HCT116 (cell line): ENCODE measurements at regions not wholly inside any gene's neighbourhood (a gene's known extent, or its start where the extent isn't known, plus 50 kb on each side); places are given as distances from the start of the nearest gene placed in this dataset.

Source experiments
- ATAC-seq: fragments of 200-7000 bp; cut with Tn5 transposase; 2 replicates; pipeline ENCODE4 v1.9.1; 2020; ENCODE audit warnings: mild to moderate bottlenecking, moderate library complexity
- BruUV-seq: library from RNA; stranded (reverse); fragments of 400-500 nt; replicated peaks from 2 replicates; lab custom pipeline; 2021; lab: Mats Ljungman, UMichigan
- CTCF ChIA-PET: fragments of 300-600 bp; sonication (Branson Sonifier 250); formaldehyde crosslinking; loops from one replicate; lab custom pipeline; 2021; ENCODE audit warnings: antibody characterized with exemption; lab: Charles Lee
- POLR2A ChIA-PET: fragments of 300-600, 350-600 bp; sonication (Branson Sonifier 250); formaldehyde crosslinking; loops from one replicate; lab custom pipeline; 2021; ENCODE audit warnings: antibody characterized with exemption; lab: Charles Lee
- RAD21 ChIA-PET, 2 experiments: fragments of 300-600 bp; sonication (Branson Sonifier 250); formaldehyde crosslinking; loops; one replicate each; lab custom pipeline; 2023; ENCODE audit warnings: low total read pairs in 2 of 2; ENCODE audit not compliant: uncharacterized antibody in 2 of 2, unreplicated experiment in 2 of 2, low non-redundant PET in 1 of 2; lab: Charles Lee
- DNase-seq: peaks from one replicate; pipeline ENCODE4 v3.0.0-alpha.2; 2010; ENCODE audit warnings: low read depth, low spot score
- H2AFZ ChIP-seq: fragments of 200-600 bp; shearing (Covaris generic), sonication (generic); 2 replicates; pipeline ENCODE4 v1.6.1; 2017; ENCODE audit warnings: low read depth, mixed run types, mixed read lengths, antibody characterized with exemption, low read length; ENCODE audit not compliant: poor library complexity, severe bottlenecking
- H3K27ac ChIP-seq: 2 replicates; pipeline ENCODE4 v1.5.1; 2012; ENCODE audit warnings: low read depth, low read length
- H3K27me3 ChIP-seq: fragments of 200-600 bp; sonication (generic); 2 replicates; pipeline ENCODE4 v1.6.1; 2016; ENCODE audit warnings: mixed run types, low read length, mixed read lengths; ENCODE audit not compliant: insufficient read depth
- H3K36me3 ChIP-seq, 2 experiments: fragments of 200-500 bp in 1 of 2; fragments of 200-600 bp in 1 of 2; sonication (Bioruptor generic) in 1 of 2; sonication (generic) in 1 of 2; 2 replicates each; pipeline versions ENCODE4 v1.5.1 to v1.6.1; 2014 to 2016; ENCODE audit warnings: low read length in 2 of 2, inconsistent platforms in 1 of 2, mixed read lengths in 1 of 2, mixed run types in 1 of 2; ENCODE audit not compliant: insufficient read depth in 2 of 2, control insufficient read depth in 1 of 2
- H3K4me1 ChIP-seq, 2 experiments: fragments of 200-600 bp in 1 of 2; sonication (generic) in 1 of 2; 2 replicates each; pipeline versions ENCODE4 v1.5.1 to v1.6.1; 2012 to 2017; ENCODE audit warnings: low read length in 2 of 2, inconsistent platforms in 1 of 2, mild to moderate bottlenecking in 1 of 2, mixed read lengths in 1 of 2, mixed run types in 1 of 2, moderate library complexity in 1 of 2; ENCODE audit not compliant: insufficient read depth in 2 of 2, control insufficient read depth in 1 of 2
- H3K4me2 ChIP-seq: fragments of 200-600 bp; sonication (generic); 2 replicates; pipeline ENCODE4 v1.6.1; 2017; ENCODE audit warnings: mixed run types, low read length, mixed read lengths
- H3K4me3 ChIP-seq, 2 experiments: fragments of 200-600 bp in 1 of 2; sonication (generic) in 1 of 2; replicated peaks in 1 of 2; 2 replicates each; pipeline ENCODE4 v1.5.1; 2011 to 2016; ENCODE audit warnings: low read length in 2 of 2, control low read depth in 1 of 2, low read depth in 1 of 2, mild to moderate bottlenecking in 1 of 2, mixed read lengths in 1 of 2, mixed run types in 1 of 2
- H3K79me2 ChIP-seq: fragments of 200-600 bp; sonication (generic); 2 replicates; pipeline ENCODE4 v1.6.1; 2017; ENCODE audit warnings: mild to moderate bottlenecking, mixed run types, low read length, moderate library complexity, mixed read lengths; ENCODE audit not compliant: insufficient read depth
- H3K9ac ChIP-seq: fragments of 200-600 bp; sonication (generic); 2 replicates; pipeline ENCODE4 v1.6.1; 2016; ENCODE audit warnings: low read length, mixed read lengths
- H3K9me2 ChIP-seq: fragments of 200-600 bp; sonication (generic), shearing (Covaris generic); 2 replicates; pipeline ENCODE4 v1.6.1; 2017; ENCODE audit warnings: mixed run types, mild to moderate bottlenecking, moderate library complexity; ENCODE audit not compliant: insufficient read depth
- H3K9me3 ChIP-seq, 2 experiments: fragments of 200-500 bp in 1 of 2; fragments of 200-600 bp in 1 of 2; sonication (Bioruptor generic) in 1 of 2; sonication (generic) in 1 of 2; 2 replicates each; pipeline ENCODE4 v1.6.1; 2014 to 2017; ENCODE audit warnings: low read length in 2 of 2, mixed read lengths in 2 of 2, inconsistent platforms in 1 of 2, low read depth in 1 of 2, mild to moderate bottlenecking in 1 of 2, mixed run types in 1 of 2, moderate library complexity in 1 of 2; ENCODE audit not compliant: control insufficient read depth in 1 of 2, insufficient read depth in 1 of 2
- H4K20me1 ChIP-seq: fragments of 200-600 bp; sonication (generic), shearing (Covaris generic); 2 replicates; pipeline ENCODE4 v1.6.1; 2017; ENCODE audit warnings: mixed run types, mild to moderate bottlenecking, moderate library complexity; ENCODE audit not compliant: insufficient read depth
- ELF1 ChIP-seq: IDR thresholded peaks from 2 replicates; pipeline ENCODE4 v1.6.1; 2012; ENCODE audit warnings: low read depth, borderline replicate concordance
- EZH2 ChIP-seq: fragments of 200-600 bp; sonication (generic); IDR thresholded peaks from 2 replicates; pipeline ENCODE4 v1.6.1; 2017; ENCODE audit warnings: antibody characterized with exemption, mixed run types
- JUND ChIP-seq: IDR thresholded peaks from 2 replicates; pipeline ENCODE4 v1.6.1; 2012
- POLR2A ChIP-seq: IDR thresholded peaks from 2 replicates; pipeline ENCODE4 v1.7.0; 2011; ENCODE audit warnings: borderline replicate concordance; ENCODE audit not compliant: insufficient read depth, insufficient read length; ENCODE audit errors: extremely low read depth
- RAD21 ChIP-seq: IDR thresholded peaks from 2 replicates; pipeline ENCODE4 v1.6.1; 2012; ENCODE audit warnings: low read depth, mild to moderate bottlenecking
- TCF7L2 ChIP-seq: IDR thresholded peaks from 2 replicates; pipeline ENCODE4 v1.7.0; 2011; ENCODE audit warnings: borderline replicate concordance, inconsistent platforms; ENCODE audit not compliant: insufficient read depth, insufficient read length; ENCODE audit errors: extremely low read depth
- YY1 ChIP-seq: IDR thresholded peaks from 2 replicates; pipeline ENCODE4 v1.6.1; 2011; ENCODE audit warnings: low read length, low read depth, moderate library complexity, mild to moderate bottlenecking; ENCODE audit not compliant: insufficient replicate concordance; ENCODE audit errors: extremely low read depth
- intact Hi-C: fragments of 100-400 bp; cut with micrococcal nuclease; formaldehyde crosslinking; loops from 2 replicates; pipeline ENCODE4 v1.10.0; 2022

DNA sequence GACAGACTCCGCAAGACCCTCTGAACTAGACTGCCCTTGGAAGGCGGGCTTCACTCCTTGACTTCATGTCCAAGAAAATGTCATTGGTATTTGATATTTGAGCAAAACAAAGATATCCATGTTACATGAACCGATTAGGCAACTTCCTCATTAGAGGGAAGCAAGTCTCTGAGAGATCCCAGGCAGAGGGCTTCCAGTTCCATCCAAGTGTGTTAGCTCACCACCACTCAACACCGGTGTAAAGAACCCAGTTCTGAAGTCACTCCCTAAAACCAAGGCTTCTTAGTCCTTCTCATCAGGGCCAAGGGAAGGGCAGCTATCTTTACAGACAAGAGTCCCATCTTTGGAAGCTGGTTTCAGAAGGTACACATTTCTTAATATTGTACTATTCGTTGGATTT is 87.2 kb upstream of the CDKN3 start:
- ChIA-PET CTCF (no interaction called here), RAD21 (no interaction called here), POLR2A (no interaction called here)
- Histone ChIP-seq H3K4me1 (peaks cover 23 to 37% of the 10 kb centered on the region in 2 experiments), H3K79me2 (no peaks in the 10 kb centered on the region), H3K36me3 (no peaks in the 10 kb centered on the region), H4K20me1 (no peaks in the 10 kb centered on the region), H3K27ac (peak overlapping the region; percentile 41; the same call in 1 of the 2 replicates), H3K4me2 (no peak overlapping the region), H2AFZ (no peak overlapping the region), H3K9me2 (no peaks in the 10 kb centered on the region), H3K9me3 (no peaks in the 10 kb centered on the region), H3K4me3 (no peak overlapping the region), H3K9ac (no peak overlapping the region), H3K27me3 (no peaks in the 10 kb centered on the region)
- ATAC-seq, result no peak
- intact Hi-C loops, result loop anchor here (5.0 kb wide), 1 partner anchor 57 kb away; no protein-coding TSS in a partner anchor
- no peak for DNase-seq
- no TSS peak for BruUV-seq
- TF ChIP-seq RAD21 (no peak), EZH2 (no peak), YY1 (no peak), POLR2A (peak; percentile 5)

DNA sequence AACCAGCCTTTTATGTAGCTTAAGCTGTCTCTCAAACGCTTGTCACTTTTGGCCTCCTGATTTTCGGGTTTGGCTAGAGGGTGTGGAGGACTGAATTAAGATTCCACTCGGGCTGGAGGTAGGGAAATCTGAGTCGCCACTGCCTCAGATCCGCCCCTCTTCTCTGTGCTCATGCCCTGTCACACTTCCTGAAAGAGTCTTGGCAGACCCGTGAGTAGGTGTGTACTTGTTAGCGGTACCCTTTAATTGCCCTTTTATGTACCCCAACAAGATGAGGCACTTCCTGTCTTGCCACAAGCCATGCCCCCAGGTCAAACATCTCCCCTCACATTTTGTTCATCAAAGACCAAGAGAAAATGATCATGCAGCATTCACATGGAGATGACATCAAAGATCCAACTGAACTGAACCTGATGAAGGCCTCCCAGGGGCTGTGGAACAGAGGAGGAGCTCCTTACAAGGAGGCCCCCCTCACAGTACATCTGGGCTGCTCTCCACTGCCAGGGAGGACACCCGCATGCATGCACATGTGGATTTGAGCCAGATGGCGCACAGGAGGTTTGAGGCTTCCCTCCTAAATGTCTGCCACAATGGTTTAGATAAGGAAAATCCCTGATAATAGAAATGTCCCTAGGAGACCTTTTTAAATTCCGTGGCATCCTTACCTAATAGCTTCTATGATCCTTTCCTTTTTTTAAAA is 86.5 kb upstream of the CDKN3 start:
- H3K27ac ChIP-seq, result peak overlapping the region; percentile 41; the same call in 1 of the 2 replicates
- H3K4me2 ChIP-seq, result peak overlapping the region; percentile 9; the same call in 1 of the 2 replicates
- ChIA-PET POLR2A (no interaction called here), RAD21 (no interaction called here), CTCF (no interaction called here)
- no peaks in the 10 kb centered on the region for H3K36me3 ChIP-seq
- no peaks in the 10 kb centered on the region for H4K20me1 ChIP-seq
- TF ChIP-seq ELF1, result no peak
- peak; percentile 35 for TF ChIP-seq JUND
- TF ChIP-seq TCF7L2, result peak; percentile 99
- H3K79me2 ChIP-seq, result no peaks in the 10 kb centered on the region
- no peaks in the 10 kb centered on the region for H3K9me3 ChIP-seq
- intact Hi-C loops, result loop anchor here (5.0 kb wide), 1 partner anchor 58 kb away; no protein-coding TSS in a partner anchor
- H3K4me1 ChIP-seq, result peaks cover 23 to 37% of the 10 kb centered on the region in 2 experiments
- H3K27me3 ChIP-seq, result no peaks in the 10 kb centered on the region
- no TSS peak for BruUV-seq
- no peak overlapping the region for H3K9ac ChIP-seq
- peak; percentile 45; the same call in 1 of the 2 replicates for ATAC-seq
- H3K4me3 ChIP-seq, result no peak overlapping the region
- no peak for DNase-seq
- H3K9me2 ChIP-seq, result no peaks in the 10 kb centered on the region
- H2AFZ ChIP-seq, result peak overlapping the region; percentile 26
